ENCODE measurements at regions not wholly inside any gene's neighbourhood (a gene's known extent, or its start where the extent isn't known, plus 50 kb on each side); places are given as distances from the start of the nearest gene placed in this dataset.

GRCh38 chr13:70203661-70204229 is 95.5 kb upstream of the KLHL1 start:
- DNase-seq (ENCODE audit: low read depth) = no peak

GRCh38 chr13:70191034-70191433 is 82.8 kb upstream of the KLHL1 start:
- H3K36me3 ChIP-seq (ENCODE audit: control insufficient read depth, insufficient read depth, low read length, severe bottlenecking) = no peaks in the 10 kb centered on the region
- no peaks in the 10 kb centered on the region for H3K9me3 ChIP-seq (ENCODE audit: control insufficient read depth, low read length)
- no peak overlapping the region for H3K9ac ChIP-seq (ENCODE audit: low read length)
- no peak overlapping the region for H3K4me3 ChIP-seq (ENCODE audit: low read length)
- no peaks in the 10 kb centered on the region for H3K4me1 ChIP-seq (ENCODE audit: control insufficient read depth, insufficient read depth, low read length)
- DNase-seq (ENCODE audit: low read depth) = no peak
- H3K27me3 ChIP-seq (replicated peaks; ENCODE audit: control insufficient read depth, insufficient read depth, low read length) = no peaks in the 10 kb centered on the region

More at GRCh38 chr13:70203661-70204229, 95.5 kb upstream of the KLHL1 start:
- Histone ChIP-seq H3K9me3 (ENCODE audit: control insufficient read depth, low read length) (peaks cover 10% of the 10 kb centered on the region), H3K4me3 (ENCODE audit: low read length) (no peak overlapping the region), H3K4me1 (ENCODE audit: control insufficient read depth, insufficient read depth, low read length) (no peaks in the 10 kb centered on the region), H3K9ac (ENCODE audit: low read length) (no peak overlapping the region), H3K27me3 (replicated peaks; ENCODE audit: control insufficient read depth, insufficient read depth, low read length) (no peaks in the 10 kb centered on the region), H3K36me3 (ENCODE audit: control insufficient read depth, insufficient read depth, low read length, severe bottlenecking) (no peaks in the 10 kb centered on the region)

- Histone ChIP-seq H3K36me3 (ENCODE audit: control insufficient read depth, insufficient read depth, low read length, severe bottlenecking) (no peaks in the 10 kb centered on the region), H3K4me1 (ENCODE audit: control insufficient read depth, insufficient read depth, low read length) (no peaks in the 10 kb centered on the region), H3K27me3 (replicated peaks; ENCODE audit: control insufficient read depth, insufficient read depth, low read length) (no peaks in the 10 kb centered on the region), H3K9ac (ENCODE audit: low read length) (no peak overlapping the region), H3K9me3 (ENCODE audit: control insufficient read depth, low read length) (no peaks in the 10 kb centered on the region), H3K4me3 (ENCODE audit: low read length) (no peak overlapping the region)
- no peak for DNase-seq (ENCODE audit: low read depth)
Measured at GRCh38 chr13:70189981-70190380, 81.7 kb upstream of the KLHL1 start.

GRCh38 chr13:70188567-70188966 is 80.3 kb upstream of the KLHL1 start:
- H3K9me3 ChIP-seq (ENCODE audit: control insufficient read depth, low read length) = no peaks in the 10 kb centered on the region
- H3K4me1 ChIP-seq (ENCODE audit: control insufficient read depth, insufficient read depth, low read length) = no peaks in the 10 kb centered on the region
- no peaks in the 10 kb centered on the region for H3K27me3 ChIP-seq (replicated peaks; ENCODE audit: control insufficient read depth, insufficient read depth, low read length)
- no peak overlapping the region for H3K9ac ChIP-seq (ENCODE audit: low read length)
- no peaks in the 10 kb centered on the region for H3K36me3 ChIP-seq (ENCODE audit: control insufficient read depth, insufficient read depth, low read length, severe bottlenecking)
- DNase-seq (ENCODE audit: low read depth) = no peak
- no peak overlapping the region for H3K4me3 ChIP-seq (ENCODE audit: low read length)

- no peak for DNase-seq (ENCODE audit: low read depth)
- Histone ChIP-seq H3K9me3 (ENCODE audit: control insufficient read depth, low read length) (no peaks in the 10 kb centered on the region), H3K36me3 (ENCODE audit: control insufficient read depth, insufficient read depth, low read length, severe bottlenecking) (no peaks in the 10 kb centered on the region), H3K4me3 (ENCODE audit: low read length) (no peak overlapping the region), H3K4me1 (ENCODE audit: control insufficient read depth, insufficient read depth, low read length) (no peaks in the 10 kb centered on the region), H3K9ac (ENCODE audit: low read length) (no peak overlapping the region), H3K27me3 (replicated peaks; ENCODE audit: control insufficient read depth, insufficient read depth, low read length) (no peaks in the 10 kb centered on the region)
Measured at GRCh38 chr13:70183041-70183440, 74.8 kb upstream of the KLHL1 start.

All from adipocyte (in vitro differentiated cells).